Mesenchymal stem cell (in vitro differentiated cells and primary cell): ENCODE measurements at regions not wholly inside any gene's neighbourhood (a gene's known extent, or its start where the extent isn't known, plus 50 kb on each side); places are given as distances from the start of the nearest gene placed in this dataset.

Experiments
- DNase-seq: peaks from one replicate; pipeline ENCODE4 v3.0.0-alpha.2; 2013
- H2AFZ ChIP-seq: one replicate; pipeline ENCODE4 v1.6.1; 2013; ENCODE audit warnings: low read depth, mild to moderate bottlenecking, control low read depth, inconsistent platforms, low read length, moderate library complexity
- H2AK5ac ChIP-seq: 2 replicates; pipeline ENCODE4 v1.6.1; 2013; ENCODE audit warnings: low read length, moderate library complexity, mild to moderate bottlenecking, inconsistent platforms; ENCODE audit not compliant: severe bottlenecking
- H2BK120ac ChIP-seq: one replicate; pipeline ENCODE4 v1.6.1; 2013; ENCODE audit warnings: low read depth, mild to moderate bottlenecking, inconsistent platforms, low read length, moderate library complexity
- H2BK12ac ChIP-seq, 2 experiments: one replicate each; pipeline ENCODE4 v1.6.1; 2013; ENCODE audit warnings: inconsistent platforms in 2 of 2, low read length in 2 of 2, mild to moderate bottlenecking in 2 of 2, moderate library complexity in 2 of 2, control low read depth in 1 of 2
- H2BK15ac ChIP-seq: one replicate; pipeline ENCODE4 v1.6.1; 2013; ENCODE audit warnings: mild to moderate bottlenecking, low read depth, inconsistent platforms; ENCODE audit not compliant: poor library complexity, severe bottlenecking
- H2BK5ac ChIP-seq: 2 replicates; pipeline ENCODE4 v1.6.1; 2013; ENCODE audit warnings: low read depth, mild to moderate bottlenecking, low read length, control low read depth, inconsistent platforms; ENCODE audit not compliant: poor library complexity, severe bottlenecking
- H3K14ac ChIP-seq, 2 experiments: one replicate each; pipeline ENCODE4 v1.6.1; 2013; ENCODE audit warnings: inconsistent platforms in 2 of 2, low read length in 2 of 2, control low read depth in 1 of 2, mild to moderate bottlenecking in 1 of 2, moderate library complexity in 1 of 2
- H3K18ac ChIP-seq, 2 experiments: one replicate each; pipeline ENCODE4 v1.6.1; 2013; ENCODE audit warnings: inconsistent platforms in 2 of 2, low read length in 2 of 2, control low read depth in 1 of 2, low read depth in 1 of 2, mild to moderate bottlenecking in 1 of 2
- H3K23ac ChIP-seq, 2 experiments: one replicate each; pipeline ENCODE4 v1.6.1; 2013; ENCODE audit warnings: inconsistent platforms in 2 of 2, low read length in 2 of 2, mild to moderate bottlenecking in 2 of 2, moderate library complexity in 2 of 2, control low read depth in 1 of 2
- H3K27ac ChIP-seq: 2 replicates; pipeline ENCODE4 v1.5.1; 2013; ENCODE audit warnings: mild to moderate bottlenecking, moderate library complexity, low read length, control low read depth, inconsistent platforms; ENCODE audit not compliant: poor library complexity, severe bottlenecking
- H3K27me3 ChIP-seq, 2 experiments: 2 replicates each; pipeline versions ENCODE4 v1.6.1 to v1.7.0; 2013; ENCODE audit warnings: low read length in 2 of 2, mild to moderate bottlenecking in 2 of 2, moderate library complexity in 2 of 2, control low read depth in 1 of 2, inconsistent platforms in 1 of 2; ENCODE audit not compliant: control insufficient read depth in 1 of 2, insufficient read depth in 1 of 2
- H3K36me3 ChIP-seq, 2 experiments: 2 replicates each; pipeline versions ENCODE4 v1.6.1 to v1.7.0; 2013; ENCODE audit warnings: low read length in 2 of 2, control low read depth in 1 of 2, inconsistent platforms in 1 of 2, low read depth in 1 of 2, mild to moderate bottlenecking in 1 of 2; ENCODE audit not compliant: insufficient read depth in 2 of 2, control insufficient read depth in 1 of 2
- H3K4ac ChIP-seq, 2 experiments: one replicate each; pipeline ENCODE4 v1.6.1; 2013; ENCODE audit warnings: inconsistent platforms in 2 of 2, low read length in 2 of 2, mild to moderate bottlenecking in 2 of 2, moderate library complexity in 2 of 2, control low read depth in 1 of 2, low read depth in 1 of 2
- H3K4me1 ChIP-seq: 2 replicates; pipeline ENCODE4 v1.6.1; 2013; ENCODE audit warnings: low read depth, low read length, control low read depth; ENCODE audit not compliant: control insufficient read depth, insufficient read depth
- H3K4me2 ChIP-seq: 2 replicates; pipeline ENCODE4 v1.6.1; 2013; ENCODE audit warnings: low read length, mild to moderate bottlenecking, inconsistent platforms; ENCODE audit not compliant: poor library complexity, severe bottlenecking
- H3K4me3 ChIP-seq, 2 experiments: 2 replicates each; pipeline versions ENCODE4 v1.5.1 to v1.7.0; 2013; ENCODE audit warnings: low read length in 2 of 2, mild to moderate bottlenecking in 2 of 2, control low read depth in 1 of 2, low read depth in 1 of 2; ENCODE audit not compliant: insufficient read depth in 1 of 2
- H3K79me1 ChIP-seq: replicated peaks from 2 replicates; pipeline ENCODE4 v1.6.1; 2013; ENCODE audit warnings: mild to moderate bottlenecking, control low read depth, low read length, inconsistent platforms; ENCODE audit not compliant: poor library complexity, severe bottlenecking
- H3K9ac ChIP-seq: 2 replicates; pipeline ENCODE4 v1.7.0; 2013; ENCODE audit warnings: mild to moderate bottlenecking, low read length, moderate library complexity
- H3K9me3 ChIP-seq: 2 replicates; pipeline ENCODE4 v1.7.0; 2013; ENCODE audit warnings: mild to moderate bottlenecking, low read length; ENCODE audit not compliant: control insufficient read depth
- H4K8ac ChIP-seq: one replicate; pipeline ENCODE4 v1.6.1; 2013; ENCODE audit warnings: inconsistent platforms, mild to moderate bottlenecking, low read length, moderate library complexity
- H4K91ac ChIP-seq: one replicate; pipeline ENCODE4 v1.6.1; 2013; ENCODE audit warnings: mild to moderate bottlenecking, low read length, inconsistent platforms
- WGBS: methylation state at CpG from one replicate; pipeline ENCODE4 v1.1.7; 2013; ENCODE audit warnings: mixed read lengths; 5-methylcytosine and 5-hydroxymethylcytosine counted together

DNA sequence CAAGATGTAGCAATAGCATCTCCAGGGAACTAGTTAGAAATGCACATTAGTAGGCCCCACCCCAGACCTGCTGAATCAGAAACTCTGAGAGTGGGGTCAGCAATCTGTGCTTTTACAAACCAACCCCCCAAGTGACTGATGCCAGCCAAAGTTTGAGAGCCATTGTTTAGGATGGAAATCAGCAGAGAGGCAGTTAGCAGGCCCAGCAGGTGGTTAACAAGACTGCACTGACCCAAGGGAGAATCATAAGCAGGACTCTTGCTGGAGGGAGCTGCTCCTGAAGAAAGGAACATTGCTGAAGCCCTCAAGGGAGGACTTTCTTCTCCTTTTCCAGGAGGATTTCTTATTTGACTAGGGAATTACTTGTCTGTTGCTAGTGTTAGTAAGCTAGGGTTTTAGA, 74.2 kb upstream of the SLC12A2 start:
- Histone ChIP-seq H3K9ac (no peak overlapping the region), H3K4me2 (no peak overlapping the region), H4K91ac (no peak overlapping the region), H3K4me3 (no peak overlapping the region), H2AK5ac (no peak overlapping the region), H3K14ac (no peak overlapping the region), H2BK15ac (no peak overlapping the region), H2BK5ac (no peak overlapping the region), H4K8ac (no peak overlapping the region), H2BK120ac (no peak overlapping the region), H3K18ac (no peak overlapping the region), H3K23ac (no peak overlapping the region), H2BK12ac (no peak overlapping the region), H3K27me3 (no peaks in the 10 kb centered on the region), H3K4me1 (no peaks in the 10 kb centered on the region), H3K27ac (no peak overlapping the region), H3K36me3 (no peaks in the 10 kb centered on the region), H3K9me3 (no peaks in the 10 kb centered on the region), H3K4ac (no peak overlapping the region), H2AFZ (no peak overlapping the region), H3K79me1 (no peaks in the 10 kb centered on the region)
- DNase-seq = no peak

DNA sequence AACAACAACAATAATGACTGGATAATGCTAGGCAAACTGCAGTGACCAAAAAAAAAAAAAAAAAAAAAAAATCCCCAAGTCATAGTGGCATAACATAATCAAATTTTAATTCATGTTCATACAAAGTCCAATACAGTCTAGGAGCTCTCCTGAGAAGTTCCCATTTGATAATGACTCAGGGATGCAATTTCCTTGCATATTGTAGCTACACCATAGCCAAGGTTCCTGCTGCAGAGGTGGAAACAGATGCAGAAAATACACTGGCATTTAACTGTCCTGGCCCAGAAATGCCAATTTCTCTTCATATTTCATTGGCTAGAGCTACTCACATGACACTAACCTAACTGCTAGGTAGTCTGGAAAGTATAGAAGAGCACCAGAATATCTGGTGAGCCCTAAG, 72.2 kb upstream of the SLC12A2 start:
- H2BK5ac ChIP-seq = no peak overlapping the region
- no peak overlapping the region for H2BK120ac ChIP-seq

DNA sequence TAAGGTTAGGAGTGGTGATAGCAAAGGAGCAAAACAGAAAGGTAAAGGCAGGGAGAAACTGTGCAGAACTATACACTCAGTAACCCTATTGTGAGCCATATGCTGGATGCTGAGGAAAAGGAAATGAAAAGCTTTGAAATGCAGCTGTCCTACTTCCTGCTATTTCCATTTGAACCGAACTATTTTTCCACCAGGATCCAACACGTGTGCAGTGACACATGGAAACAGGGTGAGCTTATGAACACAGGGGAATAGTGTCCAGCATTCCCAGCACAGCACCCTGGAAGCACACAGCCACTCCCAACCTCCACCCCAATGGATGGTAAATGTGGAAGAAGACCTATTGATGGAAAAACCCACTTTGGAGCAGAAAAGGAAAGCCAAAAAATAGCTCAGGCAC, 69.0 kb upstream of the SLC12A2 start:
- Histone ChIP-seq H2BK12ac (no peak overlapping the region), H3K9ac (no peak overlapping the region), H2AK5ac (no peak overlapping the region), H3K23ac (no peak overlapping the region), H4K8ac (no peak overlapping the region), H3K4me3 (no peak overlapping the region), H3K4ac (no peak overlapping the region), H3K4me1 (no peaks in the 10 kb centered on the region), H2AFZ (no peak overlapping the region), H3K79me1 (no peaks in the 10 kb centered on the region), H3K9me3 (no peaks in the 10 kb centered on the region), H2BK5ac (no peak overlapping the region), H3K27ac (no peak overlapping the region), H2BK15ac (no peak overlapping the region), H3K4me2 (no peak overlapping the region), H3K14ac (no peak overlapping the region), H3K27me3 (no peaks in the 10 kb centered on the region), H3K18ac (no peak overlapping the region), H4K91ac (no peak overlapping the region), H3K36me3 (peaks cover 0 to 6% of the 10 kb centered on the region in 2 experiments), H2BK120ac (no peak overlapping the region)
- DNase-seq = no peak
- 90% methylated on average over 2 of the region's 2 CpGs for WGBS

More for the DNA sequence above, 72.2 kb upstream of the SLC12A2 start:
- Histone ChIP-seq H3K4me3 (no peak overlapping the region), H3K27ac (no peak overlapping the region), H2AFZ (no peak overlapping the region), H3K36me3 (no peaks in the 10 kb centered on the region), H3K4me1 (no peaks in the 10 kb centered on the region), H3K9ac (no peak overlapping the region), H4K91ac (no peak overlapping the region), H3K79me1 (no peaks in the 10 kb centered on the region), H2AK5ac (no peak overlapping the region), H3K14ac (no peak overlapping the region), H4K8ac (no peak overlapping the region), H3K9me3 (no peaks in the 10 kb centered on the region), H2BK15ac (no peak overlapping the region), H3K18ac (no peak overlapping the region), H3K23ac (no peak overlapping the region), H3K4me2 (no peak overlapping the region), H2BK12ac (no peak overlapping the region), H3K27me3 (no peaks in the 10 kb centered on the region), H3K4ac (no peak overlapping the region)
- DNase-seq = no peak

DNA sequence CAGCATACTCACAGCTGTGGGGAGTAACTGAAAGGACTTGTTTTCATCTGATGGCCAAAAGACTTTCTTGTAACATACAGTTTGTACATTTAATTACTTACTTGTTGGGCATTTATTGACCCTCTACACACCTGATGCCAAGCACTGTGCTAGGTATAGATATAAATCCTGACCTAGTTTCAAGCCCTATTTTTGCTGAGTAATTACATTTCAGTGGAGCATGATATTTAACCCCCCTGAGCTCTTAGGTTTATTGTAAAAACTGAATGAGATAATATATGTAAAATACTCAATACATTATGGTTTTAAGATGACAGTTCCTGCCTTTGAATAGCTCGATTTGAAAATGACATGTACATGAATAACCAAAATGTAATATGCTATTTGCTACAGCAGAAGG, 68.1 kb upstream of the SLC12A2 start:
- DNase-seq = no peak
- Histone ChIP-seq H3K4me2 (no peak overlapping the region), H2BK120ac (no peak overlapping the region), H3K9me3 (no peaks in the 10 kb centered on the region), H3K79me1 (no peaks in the 10 kb centered on the region), H3K27ac (no peak overlapping the region), H2BK12ac (no peak overlapping the region), H2AFZ (no peak overlapping the region), H3K23ac (no peak overlapping the region), H3K4me3 (no peak overlapping the region), H2BK15ac (no peak overlapping the region), H3K36me3 (peaks cover 0 to 9% of the 10 kb centered on the region in 2 experiments), H3K9ac (no peak overlapping the region), H4K8ac (no peak overlapping the region), H2BK5ac (no peak overlapping the region), H3K27me3 (no peaks in the 10 kb centered on the region), H3K4me1 (no peaks in the 10 kb centered on the region), H3K18ac (no peak overlapping the region), H3K14ac (no peak overlapping the region), H4K91ac (no peak overlapping the region), H2AK5ac (no peak overlapping the region), H3K4ac (no peak overlapping the region)
- 88% methylated on average over 1 of the region's 1 CpG for WGBS
